ENCODE measurements at regions not wholly inside any gene's neighbourhood (a gene's known extent, or its start where the extent isn't known, plus 50 kb on each side); places are given as distances from the start of the nearest gene placed in this dataset.

DNA sequence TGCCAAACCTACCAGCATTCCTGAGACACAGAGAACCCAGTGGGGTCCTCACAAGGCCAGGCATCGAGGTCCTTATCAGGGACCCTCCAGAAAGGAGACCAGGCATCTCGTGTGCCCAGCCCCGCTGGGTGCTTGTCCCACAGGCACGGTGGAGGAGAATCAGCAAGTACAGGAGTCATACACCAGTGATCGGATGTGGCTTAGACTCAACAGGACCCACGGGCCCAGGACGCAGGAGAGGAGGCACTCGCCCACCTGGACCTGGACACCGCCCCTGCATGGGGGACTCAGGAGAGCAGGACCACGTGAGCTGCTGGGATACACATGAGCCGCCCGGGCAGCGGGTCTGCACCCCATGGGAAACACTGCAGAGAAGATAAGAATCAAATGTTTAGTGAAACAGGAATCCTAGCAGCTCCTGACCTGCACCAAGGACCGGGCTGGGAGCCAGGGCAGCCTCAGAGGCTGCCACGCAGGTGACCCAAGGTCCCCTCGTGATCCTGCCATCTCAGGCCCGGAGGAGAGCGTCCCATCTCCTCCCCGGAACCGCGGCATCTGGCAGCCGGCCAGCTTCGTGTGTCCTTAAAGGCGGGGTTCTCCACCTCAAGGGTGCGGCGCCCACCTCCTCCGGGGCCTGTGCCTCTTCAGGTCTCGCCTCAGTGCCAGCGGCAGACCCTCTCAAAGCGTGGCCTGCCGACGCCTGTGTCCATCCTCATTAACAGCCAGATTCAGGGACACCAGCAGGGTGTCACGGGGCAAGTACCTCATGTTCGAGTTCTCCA, 59.2 kb downstream of the FOXL3 start:
- Histone ChIP-seq H3K9ac (ENCODE audit: low read depth, low read length) (no peak overlapping the region), H3K27me3 (ENCODE audit: insufficient read depth, low read length) (no peaks in the 10 kb centered on the region), H3K27ac (ENCODE audit: low read length) (no peak overlapping the region), H3K36me3 (ENCODE audit: insufficient read depth, low read depth, low read length) (no peaks in the 10 kb centered on the region), H3K4me3 (ENCODE audit: low read length) (no peak overlapping the region), H3K4me1 (ENCODE audit: insufficient read depth, low read length) (no peaks in the 10 kb centered on the region), H3K9me3 (ENCODE audit: insufficient read depth, low read depth, low read length) (no peaks in the 10 kb centered on the region)

DNA sequence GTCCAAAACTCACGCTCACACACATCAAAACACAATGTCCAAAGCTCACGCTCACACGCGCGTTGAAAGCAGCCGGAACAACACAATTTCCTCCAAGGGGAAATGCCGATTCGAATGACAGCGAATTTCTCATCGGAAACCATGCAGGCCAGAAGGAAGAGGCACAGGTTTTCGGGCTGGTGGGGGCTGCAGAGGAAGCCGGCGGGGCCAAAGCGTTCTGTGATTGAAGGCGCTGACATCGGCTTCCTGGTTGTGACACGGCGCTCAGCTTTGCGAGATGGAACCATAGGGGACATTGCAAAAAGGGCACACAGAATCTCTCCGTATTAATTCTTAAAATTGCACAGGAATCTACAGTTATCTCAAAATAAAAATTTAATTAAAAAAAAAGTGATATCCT, 61.3 kb downstream of the FOXL3 start:
- Histone ChIP-seq H3K9ac (ENCODE audit: low read depth, low read length) (no peak overlapping the region), H3K9me3 (ENCODE audit: insufficient read depth, low read depth, low read length) (no peaks in the 10 kb centered on the region), H3K36me3 (ENCODE audit: insufficient read depth, low read depth, low read length) (no peaks in the 10 kb centered on the region), H3K4me1 (ENCODE audit: insufficient read depth, low read length) (no peaks in the 10 kb centered on the region), H3K4me3 (ENCODE audit: low read length) (no peak overlapping the region), H3K27ac (ENCODE audit: low read length) (no peak overlapping the region), H3K27me3 (ENCODE audit: insufficient read depth, low read length) (no peaks in the 10 kb centered on the region)

DNA sequence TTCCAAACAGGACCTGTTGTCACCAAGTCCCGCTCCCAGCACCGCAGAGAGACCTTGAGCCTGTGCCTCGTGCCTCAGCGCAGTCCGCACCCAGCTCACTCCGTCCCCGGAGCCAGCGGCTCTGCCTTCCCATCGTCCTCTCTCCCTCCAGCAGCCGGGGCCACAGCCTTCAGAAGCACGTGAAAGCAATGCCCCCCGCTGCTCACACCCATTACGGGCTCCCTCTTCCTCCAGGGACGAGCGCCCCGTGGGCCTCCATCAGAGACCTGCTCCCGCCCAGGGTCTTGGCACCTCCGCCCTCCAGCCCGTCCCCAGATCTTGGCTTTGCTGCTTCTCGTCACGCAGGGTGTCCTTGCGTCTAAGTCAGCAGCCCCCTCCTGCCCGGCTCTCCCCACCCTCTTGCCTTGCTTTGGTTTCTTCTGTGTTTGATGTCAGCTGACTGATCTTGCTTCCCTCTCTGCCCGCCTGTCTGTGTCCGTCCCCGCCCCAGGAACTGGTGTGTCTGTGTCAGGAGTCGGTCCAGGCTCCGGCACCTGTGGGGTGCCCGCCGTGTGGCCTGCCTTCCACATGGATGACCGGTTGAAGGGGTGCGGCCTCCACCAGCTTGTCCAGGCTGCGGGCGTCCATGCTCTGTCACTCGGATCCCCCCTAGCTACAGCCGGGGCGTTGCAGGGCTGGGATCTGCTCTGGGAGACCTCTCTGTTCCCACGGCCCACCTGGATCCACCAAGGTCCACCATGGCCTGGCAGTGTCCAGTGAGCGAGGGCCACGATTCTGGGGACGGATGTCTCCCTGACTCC, 61.9 kb downstream of the FOXL3 start:
- no peak overlapping the region for H3K4me3 ChIP-seq (ENCODE audit: low read length)

DNA sequence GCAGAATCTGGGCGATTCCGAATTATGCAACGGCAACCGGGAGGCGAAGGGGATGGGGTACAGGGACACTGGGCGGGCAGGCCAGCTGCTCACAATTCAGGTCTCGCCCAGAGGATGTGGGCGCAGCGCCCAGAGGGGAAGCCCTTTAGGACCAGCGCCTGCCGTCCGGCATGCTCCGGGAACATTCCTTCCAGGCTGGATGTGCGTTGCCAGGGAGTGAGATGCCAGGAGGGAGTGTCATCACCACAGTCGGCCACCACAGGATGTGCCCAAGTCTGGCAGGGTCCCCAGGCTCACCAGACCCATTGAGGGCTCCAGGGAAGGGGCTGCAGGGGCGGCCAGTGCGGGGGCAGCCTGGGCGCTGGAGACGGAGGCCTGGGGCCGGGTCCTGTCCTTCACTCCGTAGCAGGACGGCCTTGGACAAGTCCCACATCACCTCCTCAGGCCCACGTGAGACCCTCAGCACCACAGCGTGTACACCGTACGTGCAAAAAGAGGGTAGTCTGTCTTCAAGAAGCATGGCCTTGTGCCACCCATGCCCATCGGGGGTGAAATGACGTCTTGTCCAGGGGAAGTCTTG, 63.9 kb downstream of the FOXL3 start:
- Histone ChIP-seq H3K9me3 (ENCODE audit: insufficient read depth, low read depth, low read length) (no peaks in the 10 kb centered on the region), H3K4me1 (ENCODE audit: insufficient read depth, low read length) (no peaks in the 10 kb centered on the region), H3K27me3 (ENCODE audit: insufficient read depth, low read length) (no peaks in the 10 kb centered on the region), H3K27ac (ENCODE audit: low read length) (no peak overlapping the region), H3K9ac (ENCODE audit: low read depth, low read length) (no peak overlapping the region), H3K4me3 (ENCODE audit: low read length) (no peak overlapping the region), H3K36me3 (ENCODE audit: insufficient read depth, low read depth, low read length) (no peaks in the 10 kb centered on the region)

More for the DNA sequence above, 61.9 kb downstream of the FOXL3 start:
- Histone ChIP-seq H3K27me3 (ENCODE audit: insufficient read depth, low read length) (no peaks in the 10 kb centered on the region), H3K27ac (ENCODE audit: low read length) (no peak overlapping the region), H3K4me1 (ENCODE audit: insufficient read depth, low read length) (no peaks in the 10 kb centered on the region), H3K36me3 (ENCODE audit: insufficient read depth, low read depth, low read length) (no peaks in the 10 kb centered on the region), H3K9me3 (ENCODE audit: insufficient read depth, low read depth, low read length) (no peaks in the 10 kb centered on the region), H3K9ac (ENCODE audit: low read depth, low read length) (no peak overlapping the region)

DNA sequence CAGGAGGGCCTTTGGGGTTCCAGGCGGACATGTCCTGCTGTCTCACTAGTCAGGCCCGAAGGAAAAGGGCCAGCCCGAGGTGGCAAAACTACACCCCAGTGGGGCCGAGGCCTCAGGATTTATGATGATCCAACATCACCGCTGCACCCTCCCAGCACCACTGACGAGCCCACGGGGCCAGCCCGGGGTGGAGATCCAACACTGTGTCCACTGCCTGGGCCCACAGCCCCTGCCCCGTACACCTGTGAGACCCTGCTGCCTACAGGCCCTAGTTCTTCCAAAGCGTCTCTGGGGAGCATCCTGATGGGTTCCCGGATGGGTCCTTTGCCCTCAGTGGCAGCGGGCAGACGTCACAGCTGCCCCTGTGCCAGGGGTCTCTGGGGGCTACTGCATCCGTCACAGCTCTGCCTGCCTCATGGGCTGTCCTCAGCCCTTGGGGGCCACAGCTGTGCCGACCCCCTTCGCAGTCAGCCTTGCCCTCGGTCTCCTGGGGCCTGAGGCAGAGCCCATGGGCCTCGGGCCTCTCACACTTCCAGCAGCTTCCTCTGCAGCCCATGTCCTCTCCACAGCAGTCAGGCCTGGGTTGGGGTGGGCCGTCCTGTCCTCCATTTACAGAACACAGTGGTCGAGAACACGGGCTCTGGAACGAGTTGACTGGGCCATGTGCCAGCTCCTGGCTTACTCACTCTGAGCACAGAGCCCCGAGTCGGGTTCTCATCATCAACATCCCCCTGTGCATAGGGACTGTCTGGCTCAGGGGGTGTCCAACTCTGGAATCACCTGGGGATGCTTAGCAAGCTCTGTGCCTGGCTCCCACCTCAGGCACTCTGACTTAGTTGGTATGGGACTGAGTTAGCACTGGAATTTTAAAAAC, 64.9 kb downstream of the FOXL3 start:
- Histone ChIP-seq H3K27me3 (ENCODE audit: insufficient read depth, low read length) (no peaks in the 10 kb centered on the region), H3K4me3 (ENCODE audit: low read length) (no peak overlapping the region), H3K4me1 (ENCODE audit: insufficient read depth, low read length) (no peaks in the 10 kb centered on the region), H3K27ac (ENCODE audit: low read length) (no peak overlapping the region), H3K9ac (ENCODE audit: low read depth, low read length) (no peak overlapping the region), H3K36me3 (ENCODE audit: insufficient read depth, low read depth, low read length) (no peaks in the 10 kb centered on the region), H3K9me3 (ENCODE audit: insufficient read depth, low read depth, low read length) (no peaks in the 10 kb centered on the region)

DNA sequence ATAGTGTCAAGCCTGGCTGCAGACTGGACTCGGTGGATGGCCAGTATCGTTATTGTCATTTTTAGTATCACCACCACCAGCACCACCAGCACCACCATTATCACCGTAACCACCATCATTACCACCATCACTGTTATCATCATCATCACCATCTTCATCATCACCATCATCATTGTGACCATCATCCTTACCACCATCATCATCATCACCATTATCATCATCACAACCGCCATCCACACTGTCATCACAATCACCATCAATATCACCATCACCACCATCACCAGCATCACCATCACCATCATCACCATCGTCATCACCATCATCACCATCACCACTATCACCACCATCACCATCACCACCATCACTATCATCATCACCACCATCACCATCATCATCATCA, 65.6 kb downstream of the FOXL3 start:
- Histone ChIP-seq H3K4me1 (ENCODE audit: insufficient read depth, low read length) (no peaks in the 10 kb centered on the region), H3K9me3 (ENCODE audit: insufficient read depth, low read depth, low read length) (no peaks in the 10 kb centered on the region), H3K27ac (ENCODE audit: low read length) (no peak overlapping the region)

DNA sequence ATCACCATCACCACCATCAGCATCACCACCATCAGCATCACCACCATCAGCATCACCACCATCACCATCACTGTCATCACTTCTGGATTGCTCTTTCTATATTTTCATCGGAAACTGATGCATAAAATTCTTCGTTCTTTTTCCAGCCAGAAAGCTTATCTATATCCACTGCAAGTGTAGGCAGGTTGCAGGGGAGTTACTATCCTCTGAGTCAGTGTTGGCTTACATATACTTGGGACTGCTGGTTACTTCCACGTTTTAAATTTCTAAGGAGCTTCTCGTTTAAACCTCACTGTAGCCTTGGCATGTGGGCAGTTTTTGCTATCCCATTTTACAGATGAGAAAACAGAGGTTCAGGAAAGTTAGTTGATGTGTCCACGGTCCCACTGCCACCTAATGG, 66.1 kb downstream of the FOXL3 start:
- no peaks in the 10 kb centered on the region for H3K36me3 ChIP-seq (ENCODE audit: insufficient read depth, low read depth, low read length)
- H3K27ac ChIP-seq (ENCODE audit: low read length) = no peak overlapping the region
- H3K27me3 ChIP-seq (ENCODE audit: insufficient read depth, low read length) = no peaks in the 10 kb centered on the region
- H3K4me1 ChIP-seq (ENCODE audit: insufficient read depth, low read length) = no peaks in the 10 kb centered on the region
- no peaks in the 10 kb centered on the region for H3K9me3 ChIP-seq (ENCODE audit: insufficient read depth, low read depth, low read length)
- no peak overlapping the region for H3K9ac ChIP-seq (ENCODE audit: low read depth, low read length)
- no peak overlapping the region for H3K4me3 ChIP-seq (ENCODE audit: low read length)

More for the DNA sequence above, 65.6 kb downstream of the FOXL3 start:
- H3K9ac ChIP-seq (ENCODE audit: low read depth, low read length) = no peak overlapping the region
- H3K27me3 ChIP-seq (ENCODE audit: insufficient read depth, low read length) = no peaks in the 10 kb centered on the region
- no peaks in the 10 kb centered on the region for H3K36me3 ChIP-seq (ENCODE audit: insufficient read depth, low read depth, low read length)
- no peak overlapping the region for H3K4me3 ChIP-seq (ENCODE audit: low read length)

DNA sequence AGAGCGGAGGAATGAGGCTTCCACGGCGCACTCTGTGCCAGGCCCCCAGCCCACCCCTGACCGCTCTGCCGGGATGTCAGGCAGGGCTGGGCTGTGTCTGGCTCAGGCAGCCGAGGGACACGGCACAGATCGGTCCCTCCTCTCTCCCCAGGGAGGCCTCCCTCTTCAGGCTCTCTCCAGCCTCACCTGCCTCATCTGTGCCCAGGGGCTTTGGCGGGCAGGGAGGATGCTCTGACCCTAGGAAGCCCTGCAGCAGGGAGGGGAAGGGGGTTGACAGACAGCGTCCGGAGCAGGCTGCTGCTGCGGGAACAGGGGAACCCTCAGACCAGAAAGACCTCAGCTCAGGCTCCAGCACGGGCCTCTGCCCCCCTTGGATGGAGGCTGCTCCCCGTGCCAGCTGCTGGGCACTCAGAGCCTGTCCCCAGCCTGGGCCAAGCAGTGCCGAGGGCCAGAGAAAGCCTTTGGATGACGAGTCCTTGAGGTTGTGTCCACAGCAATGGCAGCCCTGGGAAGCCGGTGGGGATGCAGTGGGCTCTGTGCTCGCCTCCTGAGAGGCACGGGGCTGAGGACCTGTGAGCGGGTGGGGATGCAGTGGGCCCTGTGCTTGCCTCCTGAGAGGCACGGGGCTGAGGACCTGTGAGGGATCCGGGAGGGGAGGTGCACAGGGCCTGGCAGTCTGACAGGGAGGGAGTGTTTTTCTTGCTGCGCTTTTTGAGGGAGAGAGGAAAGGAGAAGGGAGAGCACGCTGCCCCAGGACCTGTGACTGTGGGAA, 66.9 kb downstream of the FOXL3 start:
- H3K9ac ChIP-seq (ENCODE audit: low read depth, low read length) = no peak overlapping the region
- no peaks in the 10 kb centered on the region for H3K4me1 ChIP-seq (ENCODE audit: insufficient read depth, low read length)
- no peaks in the 10 kb centered on the region for H3K36me3 ChIP-seq (ENCODE audit: insufficient read depth, low read depth, low read length)
- H3K4me3 ChIP-seq (ENCODE audit: low read length) = no peak overlapping the region
- H3K9me3 ChIP-seq (ENCODE audit: insufficient read depth, low read depth, low read length) = no peaks in the 10 kb centered on the region
- no peaks in the 10 kb centered on the region for H3K27me3 ChIP-seq (ENCODE audit: insufficient read depth, low read length)
- no peak overlapping the region for H3K27ac ChIP-seq (ENCODE audit: low read length)

DNA sequence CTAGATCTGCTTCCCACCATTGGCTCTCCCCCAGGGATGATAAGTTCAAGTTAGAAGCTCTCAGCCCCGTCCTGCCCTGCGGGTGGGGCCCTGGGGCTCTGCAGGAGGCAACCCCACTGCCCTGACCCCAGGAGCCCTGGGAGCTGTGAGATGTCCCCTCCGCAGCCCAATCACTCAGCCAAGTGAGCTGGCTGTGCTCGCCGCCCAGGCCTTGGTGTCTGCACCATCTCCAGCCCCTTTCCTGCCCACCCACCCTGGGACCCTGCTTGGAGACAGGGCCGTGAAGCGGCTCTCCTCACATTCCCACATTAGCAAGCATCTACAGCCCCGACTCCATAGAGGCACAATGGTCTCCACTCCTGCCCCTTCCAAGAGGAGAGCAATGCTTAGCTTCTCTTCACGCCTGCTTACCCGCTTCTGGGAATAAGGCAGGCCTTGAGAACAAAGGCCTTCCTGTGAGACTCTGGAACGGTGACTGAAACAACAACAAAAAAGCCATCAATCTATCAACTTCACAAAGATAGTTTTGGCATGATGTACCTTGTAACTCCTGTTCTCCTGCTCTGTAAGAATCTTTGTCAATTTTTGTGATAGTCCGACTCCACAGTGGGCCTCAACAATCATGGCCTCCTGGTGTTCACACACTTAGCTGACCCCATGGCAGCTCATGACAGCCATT, 67.7 kb downstream of the FOXL3 start:
- Histone ChIP-seq H3K9ac (ENCODE audit: low read depth, low read length) (no peak overlapping the region), H3K4me1 (ENCODE audit: insufficient read depth, low read length) (no peaks in the 10 kb centered on the region), H3K27me3 (ENCODE audit: insufficient read depth, low read length) (no peaks in the 10 kb centered on the region), H3K9me3 (ENCODE audit: insufficient read depth, low read depth, low read length) (no peaks in the 10 kb centered on the region), H3K4me3 (ENCODE audit: low read length) (no peak overlapping the region), H3K36me3 (ENCODE audit: insufficient read depth, low read depth, low read length) (no peaks in the 10 kb centered on the region), H3K27ac (ENCODE audit: low read length) (no peak overlapping the region)

DNA sequence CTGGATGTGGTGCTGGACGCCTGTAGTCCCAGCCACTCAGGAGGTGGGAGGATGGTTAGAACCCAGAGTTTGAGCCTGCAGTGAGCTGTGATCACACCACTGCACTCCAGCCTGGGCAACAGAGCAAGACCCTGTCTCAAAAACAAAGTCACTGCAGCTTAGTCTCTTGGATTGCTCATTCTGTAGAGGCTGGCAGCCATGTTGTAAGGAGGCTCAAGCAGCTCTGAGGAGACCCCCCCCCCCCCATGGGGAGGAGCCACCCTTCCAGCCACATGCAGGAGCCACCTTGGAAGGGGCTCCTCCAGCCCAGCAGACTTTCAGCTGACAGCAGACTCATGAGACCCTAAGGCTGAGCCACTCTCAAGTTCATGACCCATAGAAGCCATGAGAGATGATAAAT, 68.4 kb downstream of the FOXL3 start:
- Histone ChIP-seq H3K9ac (ENCODE audit: low read depth, low read length) (no peak overlapping the region), H3K4me1 (ENCODE audit: insufficient read depth, low read length) (no peaks in the 10 kb centered on the region), H3K4me3 (ENCODE audit: low read length) (no peak overlapping the region), H3K27ac (ENCODE audit: low read length) (no peak overlapping the region), H3K36me3 (ENCODE audit: insufficient read depth, low read depth, low read length) (no peaks in the 10 kb centered on the region), H3K27me3 (ENCODE audit: insufficient read depth, low read length) (no peaks in the 10 kb centered on the region), H3K9me3 (ENCODE audit: insufficient read depth, low read depth, low read length) (no peaks in the 10 kb centered on the region)

Measured in iPS-20b (cell line).